AG09309 (cell line): ENCODE measurements at regions not wholly inside any gene's neighbourhood (a gene's known extent, or its start where the extent isn't known, plus 50 kb on each side); places are given as distances from the start of the nearest gene placed in this dataset.

Experiments
- DNase-seq: peaks from one replicate; pipeline ENCODE4 v3.0.0-alpha.2; 2010; ENCODE audit warnings: low read depth
- H3K4me3 ChIP-seq: 2 replicates; pipeline ENCODE4 v1.5.1; 2011; ENCODE audit warnings: mild to moderate bottlenecking, low read depth, low read length, moderate library complexity; ENCODE audit not compliant: control insufficient read depth
- CTCF ChIP-seq: IDR thresholded peaks from 2 replicates; pipeline ENCODE4 v1.5.1; 2011; ENCODE audit warnings: mild to moderate bottlenecking, low read depth, low read length, inconsistent platforms; ENCODE audit not compliant: insufficient read depth, control insufficient read depth; ENCODE audit errors: missing control alignments

- no peak for DNase-seq
- TF ChIP-seq CTCF = no peak
- H3K4me3 ChIP-seq = no peak overlapping the region
Measured at GRCh38 chr3:131151-131888, 65.2 kb upstream of the CHL1 start.

DNA sequence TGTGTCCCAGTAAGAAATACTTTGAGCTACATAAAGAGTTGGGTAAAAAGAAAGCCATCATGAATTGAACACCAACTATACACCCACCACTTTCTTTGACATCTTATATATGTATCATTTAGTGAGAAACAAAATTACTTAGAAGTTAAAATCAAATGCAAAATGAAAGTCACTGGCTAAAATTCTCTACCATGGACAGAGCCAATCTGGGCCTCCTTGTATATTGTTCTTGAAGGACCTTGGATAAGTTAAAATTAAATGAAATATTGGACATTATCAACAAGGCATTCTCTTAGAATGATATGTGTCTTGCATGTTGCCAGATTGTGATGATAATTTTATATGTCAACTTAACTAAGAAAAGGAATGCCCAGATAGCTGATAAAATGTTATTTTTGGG lies 64.2 kb upstream of the CHL1 start:
- no peak for TF ChIP-seq CTCF
- no peak overlapping the region for H3K4me3 ChIP-seq

GRCh38 chr3:132904-133303 lies 63.7 kb upstream of the CHL1 start:
- TF ChIP-seq CTCF = no peak
- DNase-seq = no peak
- H3K4me3 ChIP-seq = no peak overlapping the region

More for the DNA sequence above, 64.2 kb upstream of the CHL1 start:
- no peak for DNase-seq

GRCh38 chr3:140748-141330 lies 55.7 kb upstream of the CHL1 start:
- TF ChIP-seq CTCF = no peak
- no peak overlapping the region for H3K4me3 ChIP-seq
- no peak for DNase-seq
